HUDEP-2 (cell line): ENCODE measurements at regions not wholly inside any gene's neighbourhood (a gene's known extent, or its start where the extent isn't known, plus 50 kb on each side); places are given as distances from the start of the nearest gene placed in this dataset.

Experiments
- DNase-seq, 76 experiments: peaks; one replicate each; lab custom pipeline; 2025; ENCODE audit not compliant: unreplicated experiment in 76 of 76; lab: John Stamatoyannopoulos, UW

- no peak for DNase-seq
Measured at GRCh38 chr7:7110706-7111105, 71.6 kb upstream of the C1GALT1 start.

- no peak for DNase-seq
Measured at GRCh38 chr7:7112868-7113267, 69.5 kb upstream of the C1GALT1 start.

DNA sequence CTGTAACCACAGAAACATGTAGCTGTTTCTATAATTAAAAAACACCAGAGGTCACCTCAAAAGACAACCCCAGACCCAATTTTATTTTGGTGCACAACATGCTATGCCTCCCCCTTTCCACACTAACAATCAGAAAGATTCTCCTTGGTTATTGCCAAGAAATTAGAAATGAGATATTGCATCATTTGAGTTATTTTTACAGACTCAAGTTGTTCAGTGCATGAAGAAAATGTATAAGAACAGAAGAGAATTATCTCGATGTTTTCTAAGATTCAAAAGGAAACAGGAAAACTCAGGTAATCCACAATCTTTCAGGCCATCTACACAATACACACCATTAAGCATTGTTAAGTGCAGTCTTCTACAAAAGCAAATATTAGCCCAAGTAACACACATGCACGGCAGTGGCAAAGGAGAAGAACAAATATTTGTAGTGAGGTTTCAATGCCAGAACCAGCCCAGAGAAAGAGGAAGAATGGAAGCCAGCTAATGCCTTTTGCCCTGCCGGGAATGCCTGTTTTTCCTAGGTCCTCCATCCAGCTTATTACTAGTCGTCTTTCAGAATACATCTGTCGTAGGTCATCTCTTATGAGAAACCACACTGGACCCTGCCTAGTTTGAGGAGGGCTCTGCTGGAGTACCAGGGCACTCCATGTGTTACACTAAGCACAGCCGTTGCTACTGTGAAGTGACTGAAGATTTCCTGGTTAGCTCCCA, 67.6 kb upstream of the C1GALT1 start:
- no peak for DNase-seq

DNA sequence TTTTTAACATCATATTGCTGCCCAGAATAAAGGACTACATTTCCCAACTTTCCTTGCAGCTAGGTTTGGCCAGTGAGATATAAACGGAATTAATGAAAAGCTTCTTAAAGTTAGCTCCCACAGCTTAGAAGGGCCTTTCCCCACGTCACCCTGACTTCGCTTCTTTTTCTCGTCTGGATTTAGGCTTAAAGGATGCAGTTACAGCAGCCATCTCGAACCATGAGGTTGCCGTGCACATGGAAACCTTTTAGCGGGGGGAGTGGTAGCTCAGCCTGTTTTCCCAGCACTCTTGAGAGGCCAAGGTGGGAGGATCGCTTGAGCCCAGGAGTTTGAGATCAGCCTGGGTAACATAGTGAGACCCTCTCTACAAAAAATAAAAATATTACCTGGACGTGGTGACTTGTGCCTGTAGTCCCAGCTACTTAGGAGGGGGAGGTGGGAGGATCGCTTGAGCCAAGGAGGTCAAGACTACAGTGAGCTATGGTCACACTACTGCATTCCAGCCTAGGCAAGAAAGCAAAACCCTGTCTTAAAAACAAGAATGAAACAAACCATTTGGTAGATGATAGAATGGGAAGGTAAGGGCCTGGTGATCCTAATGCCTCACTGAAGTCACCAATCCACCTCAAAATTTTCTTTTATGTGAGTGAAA, 64.3 kb upstream of the C1GALT1 start:
- DNase-seq: no peak

DNA sequence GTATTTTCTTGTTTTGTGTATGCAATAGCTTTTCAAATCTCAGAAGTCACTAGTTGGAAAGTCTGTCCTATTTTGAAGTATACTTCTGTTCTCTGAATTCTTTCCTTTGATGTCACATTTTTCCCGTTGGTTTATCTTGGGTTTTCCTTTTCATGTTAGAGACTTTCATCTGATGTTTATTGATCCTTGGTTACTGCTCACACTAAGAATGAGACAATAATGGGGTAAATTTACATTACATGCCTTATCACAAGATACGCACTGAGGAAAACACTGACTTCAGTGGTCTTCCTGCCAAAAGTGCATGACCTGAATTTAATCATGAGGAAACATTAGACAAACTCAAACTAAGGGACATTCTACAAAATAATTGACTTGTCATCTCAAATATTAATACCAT, 63.5 kb upstream of the C1GALT1 start:
- no peak for DNase-seq

DNA sequence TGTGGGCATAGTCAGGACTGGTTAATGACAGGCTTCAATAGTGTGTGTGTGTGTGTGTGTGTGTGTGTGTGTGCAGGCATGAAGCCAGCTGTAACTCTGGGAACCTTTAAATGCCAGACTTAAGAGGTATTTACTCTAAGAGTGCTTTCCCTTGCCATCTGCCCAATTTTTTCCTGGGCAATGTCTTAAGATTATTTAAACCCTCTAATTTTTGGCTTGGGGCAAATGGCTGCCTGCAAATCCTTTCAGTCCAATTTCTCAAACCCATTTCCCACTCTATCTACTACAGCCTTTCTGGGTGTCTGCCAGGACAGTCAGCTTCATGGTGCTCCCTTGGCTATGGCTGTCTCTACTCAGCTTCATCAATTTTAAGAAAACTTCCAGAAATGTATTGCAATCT, 62.6 kb upstream of the C1GALT1 start:
- no peak for DNase-seq

- DNase-seq: no peak
Measured at GRCh38 chr7:7122033-7122478, 60.3 kb upstream of the C1GALT1 start.

- DNase-seq: no peak
Measured at GRCh38 chr7:7122701-7123281, 59.6 kb upstream of the C1GALT1 start.

DNA sequence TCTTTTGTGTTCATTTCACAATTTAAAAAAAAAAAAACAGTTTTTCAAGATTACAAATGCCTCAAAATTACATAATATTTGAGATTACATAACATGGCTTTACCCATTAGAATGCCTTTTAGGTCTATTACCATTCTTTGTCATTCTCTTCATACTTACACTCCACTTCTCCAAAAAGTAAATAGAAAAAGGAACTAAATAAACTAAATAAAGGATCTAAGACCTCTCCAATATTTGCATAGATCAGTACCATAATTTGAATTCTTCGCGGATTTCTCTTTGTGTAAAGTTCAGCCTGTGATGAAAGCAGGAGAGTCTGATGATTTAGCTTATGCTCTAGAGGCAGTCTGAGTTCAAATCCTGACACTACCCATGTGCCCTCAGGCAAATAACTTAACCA, 56.4 kb upstream of the C1GALT1 start:
- DNase-seq: no peak

GRCh38 chr7:7127773-7128172, 54.6 kb upstream of the C1GALT1 start:
- DNase-seq: no peak

GRCh38 chr7:7129381-7129780, 53.0 kb upstream of the C1GALT1 start:
- DNase-seq: no peak

- no peak for DNase-seq
Measured at GRCh38 chr7:7131273-7131672, 51.1 kb upstream of the C1GALT1 start.
